Smooth muscle cell (in vitro differentiated cells): ENCODE measurements at regions not wholly inside any gene's neighbourhood (a gene's known extent, or its start where the extent isn't known, plus 50 kb on each side); places are given as distances from the start of the nearest gene placed in this dataset.
A peak's percentile ranks its signal among the peaks of the same experiment; 100 is the strongest.

ENCODE experiments used
- DNase-seq: peaks from one replicate; lab custom pipeline; 2025; ENCODE audit not compliant: unreplicated experiment; lab: John Stamatoyannopoulos, UW
- H2AFZ ChIP-seq: fragments of 200-600 bp; sonication (generic); 2 replicates; pipeline ENCODE4 v1.6.0; 2016; ENCODE audit warnings: antibody characterized with exemption, low read depth, mild to moderate bottlenecking
- H3F3A ChIP-seq: fragments of 200-600 bp; sonication (generic); 2 replicates; pipeline ENCODE4 v1.6.0; 2017; ENCODE audit warnings: antibody characterized with exemption, low read depth
- H3K27ac ChIP-seq: fragments of 200-600 bp; sonication (generic); 2 replicates; pipeline ENCODE4 v1.5.1; 2016; ENCODE audit warnings: low read depth, mild to moderate bottlenecking
- H3K27me3 ChIP-seq: fragments of 200-600 bp; sonication (generic); 2 replicates; pipeline ENCODE4 v1.6.1; 2016; ENCODE audit warnings: low read depth, mild to moderate bottlenecking
- H3K36me3 ChIP-seq: fragments of 200-600 bp; sonication (generic); 2 replicates; pipeline ENCODE4 v1.5.1; 2016; ENCODE audit warnings: low read depth
- H3K4me1 ChIP-seq: fragments of 200-600 bp; sonication (generic); 2 replicates; pipeline ENCODE4 v1.5.1; 2016; ENCODE audit warnings: low read depth
- H3K4me2 ChIP-seq: fragments of 200-600 bp; sonication (generic); 2 replicates; pipeline ENCODE4 v1.6.0; 2016; ENCODE audit warnings: mild to moderate bottlenecking
- H3K4me3 ChIP-seq: fragments of 200-600 bp; sonication (generic); 2 replicates; pipeline ENCODE4 v1.5.1; 2016; ENCODE audit warnings: mild to moderate bottlenecking
- H3K79me2 ChIP-seq: fragments of 200-600 bp; sonication (generic); 2 replicates; pipeline ENCODE4 v1.6.0; 2016; ENCODE audit warnings: low read depth, mild to moderate bottlenecking
- H3K9ac ChIP-seq: fragments of 200-600 bp; sonication (generic); 2 replicates; pipeline ENCODE4 v1.6.0; 2016; ENCODE audit warnings: low read depth
- H3K9me3 ChIP-seq: fragments of 200-600 bp; sonication (generic); replicated peaks from 2 replicates; pipeline ENCODE4 v1.5.1; 2016; ENCODE audit warnings: low read depth
- H4K20me1 ChIP-seq: fragments of 200-600 bp; sonication (generic); 2 replicates; pipeline ENCODE4 v1.6.0; 2016; ENCODE audit warnings: low read depth
- CTCF ChIP-seq: fragments of 200-600 bp; sonication (generic); IDR thresholded peaks from 2 replicates; pipeline ENCODE4 v1.5.1; 2017; ENCODE audit warnings: borderline replicate concordance, mild to moderate bottlenecking, antibody characterized with exemption; ENCODE audit not compliant: insufficient read depth, poor library complexity, severe bottlenecking
- WGBS: methylation state at CpG from one replicate; pipeline ENCODE4 v1.1.7; 2016; ENCODE audit warnings: low lambda C conversion rate; 5-methylcytosine and 5-hydroxymethylcytosine counted together

GRCh38 chr4:66091786-66092185 is 421.5 kb upstream of the EPHA5 start:
- H3K27me3 ChIP-seq = no peaks in the 10 kb centered on the region
- no peak for DNase-seq
- no peaks in the 10 kb centered on the region for H3K36me3 ChIP-seq
- no peaks in the 10 kb centered on the region for H3K9me3 ChIP-seq
- H3K4me1 ChIP-seq = no peaks in the 10 kb centered on the region
- H3K79me2 ChIP-seq = no peaks in the 10 kb centered on the region
- no peaks in the 10 kb centered on the region for H4K20me1 ChIP-seq
- H3F3A ChIP-seq = no peaks in the 10 kb centered on the region
- H3K4me2 ChIP-seq = no peak overlapping the region
- no peak overlapping the region for H3K27ac ChIP-seq
- WGBS = 80% methylated on average over 1 of the region's 1 CpG
- H3K4me3 ChIP-seq = no peak overlapping the region
- no peak overlapping the region for H2AFZ ChIP-seq
- no peak for TF ChIP-seq CTCF
- H3K9ac ChIP-seq = no peak overlapping the region

- H3K36me3 ChIP-seq = no peaks in the 10 kb centered on the region
- no peak overlapping the region for H3K4me2 ChIP-seq
- H2AFZ ChIP-seq = no peak overlapping the region
- no peaks in the 10 kb centered on the region for H4K20me1 ChIP-seq
- no peaks in the 10 kb centered on the region for H3K4me1 ChIP-seq
- WGBS = 91% methylated on average over 2 of the region's 2 CpGs
- no peaks in the 10 kb centered on the region for H3F3A ChIP-seq
- no peaks in the 10 kb centered on the region for H3K9me3 ChIP-seq
- H3K79me2 ChIP-seq = no peaks in the 10 kb centered on the region
- no peak overlapping the region for H3K27ac ChIP-seq
- no peak overlapping the region for H3K9ac ChIP-seq
- no peak for TF ChIP-seq CTCF
- no peak for DNase-seq
- H3K4me3 ChIP-seq = no peak overlapping the region
- H3K27me3 ChIP-seq = no peaks in the 10 kb centered on the region
These were observed 403.7 kb upstream of the EPHA5 start for GRCh38 chr4:66073961-66074360.

- Histone ChIP-seq H3K79me2 (no peaks in the 10 kb centered on the region), H3K27me3 (no peaks in the 10 kb centered on the region), H3K27ac (no peak overlapping the region), H3K36me3 (no peaks in the 10 kb centered on the region), H2AFZ (no peak overlapping the region), H3K9me3 (no peaks in the 10 kb centered on the region), H3K4me1 (no peaks in the 10 kb centered on the region), H3F3A (no peaks in the 10 kb centered on the region), H4K20me1 (no peaks in the 10 kb centered on the region), H3K4me2 (no peak overlapping the region), H3K9ac (no peak overlapping the region), H3K4me3 (no peak overlapping the region)
- no peak for DNase-seq
- no peak for TF ChIP-seq CTCF
- WGBS = 82% methylated on average over 2 of the region's 2 CpGs
These were observed 401.6 kb upstream of the EPHA5 start for GRCh38 chr4:66071911-66072310.

- no peak for DNase-seq
- no peak overlapping the region for H3K4me3 ChIP-seq
- H3K9me3 ChIP-seq = no peaks in the 10 kb centered on the region
- H4K20me1 ChIP-seq = no peaks in the 10 kb centered on the region
- peaks cover 5% of the 10 kb centered on the region for H3K4me1 ChIP-seq
- no peak overlapping the region for H3K9ac ChIP-seq
- TF ChIP-seq CTCF = no peak
- H3K27me3 ChIP-seq = no peaks in the 10 kb centered on the region
- no peak overlapping the region for H3K27ac ChIP-seq
- H2AFZ ChIP-seq = peak overlapping the region; percentile 26
- H3K79me2 ChIP-seq = no peaks in the 10 kb centered on the region
- no peaks in the 10 kb centered on the region for H3K36me3 ChIP-seq
- H3F3A ChIP-seq = no peaks in the 10 kb centered on the region
- H3K4me2 ChIP-seq = no peak overlapping the region
These were observed 392.6 kb upstream of the EPHA5 start for GRCh38 chr4:66062921-66063320.
